Loucy (cell line): ENCODE measurements at regions not wholly inside any gene's neighbourhood (a gene's known extent, or its start where the extent isn't known, plus 50 kb on each side); places are given as distances from the start of the nearest gene placed in this dataset.
"Not testable (repeated sequence)": the region's sequence is repeated elsewhere in the genome, so short reads cannot be mapped to it uniquely, and the experiment has no call there.

Experiments
- CTCF ChIP-seq: fragments of 200-600 bp; sonication (generic); conservative IDR thresholded peaks from 2 replicates; pipeline ENCODE4 v1.5.1; 2014; ENCODE audit warnings: mild to moderate bottlenecking, antibody characterized with exemption, low read length
- EZH2phosphoT487 ChIP-seq: fragments of 200-600 bp; IDR thresholded peaks from 2 replicates; pipeline ENCODE4 v1.6.1; 2018; ENCODE audit warnings: antibody characterized with exemption, mild to moderate bottlenecking, moderate library complexity, borderline replicate concordance

- not testable (repeated sequence) for TF ChIP-seq EZH2phosphoT487, CTCF
These were observed 715.0 kb upstream of the ADGRB3 start for GRCh38 chr6:67920040-67920439.
